ENCODE measurements at regions not wholly inside any gene's neighbourhood (a gene's known extent, or its start where the extent isn't known, plus 50 kb on each side); places are given as distances from the start of the nearest gene placed in this dataset.

GRCh38 chr2:230593765-230594164 is 118.9 kb upstream of the CAB39 start:
- no peak overlapping the region for H3K27ac ChIP-seq (replicated peaks)
- H3K27me3 ChIP-seq (ENCODE audit: low read depth) = peaks cover 24% of the 10 kb centered on the region
- TF ChIP-seq CTCF (IDR thresholded peaks at IDR 0.05; ENCODE audit: borderline replicate concordance) = no peak
- H3K4me1 ChIP-seq = no peaks in the 10 kb centered on the region
- DNase-seq = no peak
- no peak overlapping the region for H3K4me3 ChIP-seq
- H3K36me3 ChIP-seq = no peaks in the 10 kb centered on the region
- H3K9me3 ChIP-seq (replicated peaks) = no peaks in the 10 kb centered on the region
- intact Hi-C loops (cut with micrococcal nuclease) = no loop called here

- intact Hi-C loops (cut with micrococcal nuclease) = no loop called here
- no peak overlapping the region for H3K4me3 ChIP-seq
- DNase-seq = no peak
- TF ChIP-seq CTCF (IDR thresholded peaks at IDR 0.05; ENCODE audit: borderline replicate concordance) = no peak
- no peak overlapping the region for H3K27ac ChIP-seq (replicated peaks)
- peaks cover 24% of the 10 kb centered on the region for H3K27me3 ChIP-seq (ENCODE audit: low read depth)
- no peaks in the 10 kb centered on the region for H3K9me3 ChIP-seq (replicated peaks)
- H3K4me1 ChIP-seq = no peaks in the 10 kb centered on the region
- no peaks in the 10 kb centered on the region for H3K36me3 ChIP-seq
Observed at GRCh38 chr2:230594286-230594840, 118.3 kb upstream of the CAB39 start.

- H3K9me3 ChIP-seq (replicated peaks) = no peaks in the 10 kb centered on the region
- no peak for TF ChIP-seq CTCF (IDR thresholded peaks at IDR 0.05; ENCODE audit: borderline replicate concordance)
Observed at GRCh38 chr2:230599853-230600252, 112.8 kb upstream of the CAB39 start.

GRCh38 chr2:230600285-230600684 is 112.4 kb upstream of the CAB39 start:
- intact Hi-C loops (cut with micrococcal nuclease) = no loop called here
- no peaks in the 10 kb centered on the region for H3K27me3 ChIP-seq (ENCODE audit: low read depth)
- no peak for DNase-seq
- H3K9me3 ChIP-seq (replicated peaks) = no peaks in the 10 kb centered on the region
- H3K27ac ChIP-seq (replicated peaks) = no peak overlapping the region
- H3K4me3 ChIP-seq = no peak overlapping the region
- no peaks in the 10 kb centered on the region for H3K4me1 ChIP-seq
- no peak for TF ChIP-seq CTCF (IDR thresholded peaks at IDR 0.05; ENCODE audit: borderline replicate concordance)
- H3K36me3 ChIP-seq = no peaks in the 10 kb centered on the region

More at GRCh38 chr2:230599853-230600252, 112.8 kb upstream of the CAB39 start:
- no peaks in the 10 kb centered on the region for H3K36me3 ChIP-seq
- no peak overlapping the region for H3K4me3 ChIP-seq
- no peak overlapping the region for H3K27ac ChIP-seq (replicated peaks)
- H3K27me3 ChIP-seq (ENCODE audit: low read depth) = no peaks in the 10 kb centered on the region
- intact Hi-C loops (cut with micrococcal nuclease) = no loop called here
- DNase-seq = no peak
- no peaks in the 10 kb centered on the region for H3K4me1 ChIP-seq

- no peaks in the 10 kb centered on the region for H3K36me3 ChIP-seq
- no peak overlapping the region for H3K27ac ChIP-seq (replicated peaks)
- no peak for DNase-seq
- no peak for TF ChIP-seq CTCF (IDR thresholded peaks at IDR 0.05; ENCODE audit: borderline replicate concordance)
- no peaks in the 10 kb centered on the region for H3K4me1 ChIP-seq
- H3K9me3 ChIP-seq (replicated peaks) = no peaks in the 10 kb centered on the region
- H3K4me3 ChIP-seq = no peak overlapping the region
- intact Hi-C loops (cut with micrococcal nuclease) = no loop called here
- no peaks in the 10 kb centered on the region for H3K27me3 ChIP-seq (ENCODE audit: low read depth)
Observed at GRCh38 chr2:230600881-230601280, 111.8 kb upstream of the CAB39 start.
